K562 (cell line): ENCODE measurements at regions not wholly inside any gene's neighbourhood (a gene's known extent, or its start where the extent isn't known, plus 50 kb on each side); places are given as distances from the start of the nearest gene placed in this dataset.

ENCODE experiments used
- ATAC-seq: fragments of 200-7000 bp; cut with Tn5 transposase; 3 replicates; pipeline ENCODE4 v1.9.1; 2020; ENCODE audit warnings: moderate library complexity
- BruUV-seq: library from RNA; stranded (reverse); fragments of 400-500 nt; replicated peaks from 2 replicates; lab custom pipeline; 2021; lab: Mats Ljungman, UMichigan
- CTCF ChIA-PET: fragments of 300-600 bp; formaldehyde crosslinking; extraction: SDS; loops from one replicate; lab custom pipeline; 2021; ENCODE audit warnings: low intra/inter-chr PET ratio; lab: Yijun Ruan, JAX
- POLR2A ChIA-PET: fragments of 300-600, 350-650 bp; sonication (Branson Sonifier 250); formaldehyde crosslinking; extraction: SDS; loops from one replicate; lab custom pipeline; 2021; ENCODE audit warnings: antibody characterized with exemption, inconsistent platforms; lab: Yijun Ruan, JAX
- DNase-seq, 4 experiments: peaks; one replicate each; pipeline versions ENCODE4 v3.0.0 to v3.0.0-alpha.2; 2011 to 2018; ENCODE audit warnings: low spot score in 3 of 4, mixed read lengths in 3 of 4; ENCODE audit errors: extremely low read depth in 1 of 4
- FAIRE-seq: peaks from 2 replicates; lab custom pipeline; 2011; peaks lifted over from hg19 to GRCh38; lab: Jason Lieb, UNC
- H2AFZ ChIP-seq: 2 replicates; pipeline ENCODE4 v1.6.0; 2011; ENCODE audit warnings: low read depth, low read length, control low read depth, inconsistent platforms
- H3K27ac ChIP-seq: fragments of 200-600 bp; 3 replicates; pipeline ENCODE4 v1.8.0; 2011; ENCODE audit warnings: low read depth, mild to moderate bottlenecking, control low read depth, inconsistent platforms, low read length, moderate library complexity, mixed read lengths; ENCODE audit errors: extremely low read depth
- H3K27me3 ChIP-seq, 2 experiments: fragments of 300-600 bp in 1 of 2; 2 replicates in 1 of 2; 3 replicates in 1 of 2; pipeline versions ENCODE4 v1.6.0 to v1.8.0; 2011; ENCODE audit warnings: inconsistent platforms in 2 of 2, low read length in 2 of 2, mild to moderate bottlenecking in 1 of 2, mixed read lengths in 1 of 2, moderate library complexity in 1 of 2; ENCODE audit not compliant: control insufficient read depth in 2 of 2, insufficient read depth in 2 of 2
- H3K36me3 ChIP-seq: fragments of 300-600 bp; 3 replicates; pipeline ENCODE4 v1.8.0; 2011; ENCODE audit warnings: mild to moderate bottlenecking, low read length, inconsistent platforms; ENCODE audit not compliant: control insufficient read depth, insufficient read depth
- H3K4me1 ChIP-seq, 2 experiments: fragments of 200-600 bp in 1 of 2; replicated peaks in 1 of 2; 2 replicates in 1 of 2; 3 replicates in 1 of 2; pipeline versions ENCODE4 v1.5.1 to v1.8.0; 2011; ENCODE audit warnings: inconsistent platforms in 2 of 2, low read length in 2 of 2, mild to moderate bottlenecking in 1 of 2, mixed read lengths in 1 of 2, moderate library complexity in 1 of 2; ENCODE audit not compliant: control insufficient read depth in 2 of 2, insufficient read depth in 2 of 2
- H3K4me2 ChIP-seq: 2 replicates; pipeline ENCODE4 v1.6.1; 2011; ENCODE audit warnings: low read length, control low read depth, inconsistent platforms, mixed read lengths; ENCODE audit not compliant: insufficient read depth
- H3K4me3 ChIP-seq: fragments of 200-600 bp; sonication (generic), shearing (Covaris generic); 2 replicates; pipeline ENCODE4 v1.5.1; 2016; ENCODE audit warnings: control low read depth, inconsistent platforms
- H3K79me2 ChIP-seq: fragments of 200-600 bp; 3 replicates; pipeline ENCODE4 v1.8.0; 2011; ENCODE audit warnings: low read length, inconsistent platforms; ENCODE audit not compliant: control insufficient read depth, insufficient read depth
- H3K9ac ChIP-seq, 2 experiments: 2 replicates each; pipeline versions ENCODE4 v1.6.0 to v1.6.1; 2011; ENCODE audit warnings: low read depth in 2 of 2, low read length in 2 of 2, control low read depth in 1 of 2, inconsistent platforms in 1 of 2, mild to moderate bottlenecking in 1 of 2, mixed read lengths in 1 of 2; ENCODE audit not compliant: insufficient read depth in 1 of 2
- H3K9me1 ChIP-seq: one replicate; pipeline ENCODE4 v1.6.0; 2011; ENCODE audit warnings: inconsistent platforms, mild to moderate bottlenecking, low read length, moderate library complexity; ENCODE audit not compliant: control insufficient read depth, insufficient read depth
- H3K9me3 ChIP-seq: replicated peaks from 2 replicates; pipeline ENCODE4 v1.5.1; 2011; ENCODE audit warnings: low read depth, low read length, inconsistent platforms; ENCODE audit not compliant: control insufficient read depth, insufficient read depth
- H4K20me1 ChIP-seq: replicated peaks from 2 replicates; pipeline ENCODE4 v1.6.1; 2011; ENCODE audit warnings: low read length, inconsistent platforms, mixed read lengths; ENCODE audit not compliant: control insufficient read depth, insufficient read depth
- ARID4B ChIP-seq: sonication (generic); formaldehyde crosslinking; IDR thresholded peaks from 2 replicates; pipeline ENCODE4 v1.8.0; 2022; ENCODE audit warnings: mild to moderate bottlenecking, missing genetic modification reagents
- BRCA1 ChIP-seq, 2 experiments: fragments of 450-650 bp in 1 of 2; sonication (generic) in 1 of 2; formaldehyde crosslinking in 1 of 2; IDR thresholded peaks; 2 replicates each; pipeline versions ENCODE4 v1.5.0 to v1.6.1; 2017 to 2020; ENCODE audit warnings: mild to moderate bottlenecking in 1 of 2, missing genetic modification reagents in 1 of 2
- CEBPG ChIP-seq, 3 experiments: fragments of 200-800 bp in 1 of 3; sonication (Bioruptor generic) in 1 of 3; sonication (generic) in 1 of 3; formaldehyde crosslinking in 1 of 3; IDR thresholded peaks in 2 of 3; conservative IDR thresholded peaks in 1 of 3; 2 replicates each; pipeline versions ENCODE4 v1.6.1 to v1.8.0; 2016 to 2022; ENCODE audit warnings: missing compliant biosample characterization in 2 of 3, missing genetic modification characterization in 2 of 3, mild to moderate bottlenecking in 1 of 3, missing genetic modification reagents in 1 of 3
- ESRRB ChIP-seq: fragments of 250-450 bp; sonication (Bioruptor Pico); IDR thresholded peaks from 2 replicates; pipeline ENCODE4 v1.5.0; 2020; ENCODE audit warnings: mild to moderate bottlenecking, moderate library complexity, borderline replicate concordance
- EZH2 ChIP-seq: IDR thresholded peaks from 2 replicates; pipeline ENCODE4 v1.6.1; 2012; ENCODE audit warnings: low read depth, mild to moderate bottlenecking, inconsistent platforms, low read length, borderline replicate concordance
- HNRNPH1 ChIP-seq: fragments of 200-400 bp; formaldehyde crosslinking; optimal IDR thresholded peaks from 2 replicates; pipeline ENCODE3; 2017; ENCODE audit warnings: low read depth, mild to moderate bottlenecking, low read length, moderate library complexity
- ILK ChIP-seq: fragments of 450-650 bp; IDR thresholded peaks from 2 replicates; pipeline ENCODE4 v1.6.1; 2016; ENCODE audit warnings: missing genetic modification characterization, low read depth, mild to moderate bottlenecking, missing compliant biosample characterization, moderate library complexity, borderline replicate concordance
- KHSRP ChIP-seq: fragments of 450-650 bp; IDR thresholded peaks from 2 replicates; pipeline ENCODE4 v1.6.1; 2017
- NUFIP1 ChIP-seq: fragments of 450-650 bp; IDR thresholded peaks from 2 replicates; pipeline ENCODE4 v1.6.1; 2018; ENCODE audit not compliant: partially characterized antibody
- PHTF2 ChIP-seq: fragments of 250-450 bp; sonication (Bioruptor Pico); IDR thresholded peaks from 2 replicates; pipeline ENCODE4 v1.5.0; 2021; ENCODE audit warnings: mild to moderate bottlenecking
- SMARCA5 ChIP-seq: fragments of 450-650 bp; IDR thresholded peaks from 2 replicates; pipeline ENCODE4 v1.6.1; 2016
- SRSF7 ChIP-seq: fragments of 200-400 bp; formaldehyde crosslinking; optimal IDR thresholded peaks from 2 replicates; pipeline ENCODE3; 2017; ENCODE audit warnings: mild to moderate bottlenecking, low read depth, low read length
- TAF7 ChIP-seq: fragments of 450-650 bp; IDR thresholded peaks from 2 replicates; pipeline ENCODE4 v1.6.1; 2016; ENCODE audit warnings: missing genetic modification characterization, missing compliant biosample characterization
- THAP7 ChIP-seq: fragments of 250-450 bp; sonication (Bioruptor Pico); IDR thresholded peaks from 2 replicates; pipeline ENCODE4 v1.5.0; 2021
- ZKSCAN8 ChIP-seq: fragments of 200-800 bp; sonication (Bioruptor generic); IDR thresholded peaks from 2 replicates; pipeline ENCODE4 v1.6.1; 2016; ENCODE audit warnings: missing genetic modification characterization, missing compliant biosample characterization
- ZNF217 ChIP-seq: sonication (generic); formaldehyde crosslinking; IDR thresholded peaks from 2 replicates; pipeline ENCODE4 v1.8.0; 2022; ENCODE audit warnings: mild to moderate bottlenecking, missing genetic modification reagents
- ZNF224 ChIP-seq: sonication (generic); formaldehyde crosslinking; IDR thresholded peaks from 2 replicates; pipeline ENCODE4 v1.8.0; 2022; ENCODE audit warnings: mild to moderate bottlenecking, missing genetic modification reagents
- ZNF263 ChIP-seq: sonication (generic); formaldehyde crosslinking; IDR thresholded peaks from 2 replicates; pipeline ENCODE4 v1.8.0; 2022; ENCODE audit warnings: mild to moderate bottlenecking, missing genetic modification reagents, borderline replicate concordance
- ZNF507 ChIP-seq: conservative IDR thresholded peaks from 2 replicates; pipeline ENCODE4 v1.6.1; 2017; ENCODE audit warnings: missing genetic modification characterization, missing compliant biosample characterization
- in situ Hi-C: fragments of 300-500 bp; cut with MboI; formaldehyde crosslinking; loops from 4 replicates; pipeline ENCODE4 v1.15.0; 2018; ENCODE audit warnings: inconsistent platforms, mixed read lengths
- intact Hi-C: fragments of 100-400 bp; cut with micrococcal nuclease; formaldehyde crosslinking; loops from 2 replicates; pipeline ENCODE4 v1.14.2; 2022

GRCh38 chr14:43872222-43872621 lies 634.9 kb downstream of the FSCB start (continued):
- TF ChIP-seq PHTF2 (CRISPR knock-in tag) (no peak), CEBPG (CRISPR knock-in tag; IDR thresholded peaks at IDR 0.05) (no peak), CEBPG (tag; conservative IDR thresholded peaks at IDR 0.05 in 1 of 2, IDR thresholded peaks at IDR 0.05 in 1 of 2) (no peak), ZNF263 (no peak), TAF7 (tag) (no peak)

- Histone ChIP-seq H3K9me3 (no peaks in the 10 kb centered on the region), H3K79me2 (no peaks in the 10 kb centered on the region), H4K20me1 (no peaks in the 10 kb centered on the region), H3K27ac (no peak overlapping the region), H3K36me3 (no peaks in the 10 kb centered on the region), H3K27me3 (no peaks in the 10 kb centered on the region), H3K4me2 (no peak overlapping the region), H3K9ac (no peak overlapping the region), H3K9me1 (no peaks in the 10 kb centered on the region), H2AFZ (no peak overlapping the region), H3K4me3 (no peak overlapping the region), H3K4me1 (no peaks in the 10 kb centered on the region)
- ChIA-PET CTCF (no interaction called here), POLR2A (no interaction called here)
- DNase-seq (no peak), FAIRE-seq (no peak), ATAC-seq (no peak)
- BruUV-seq: no TSS peak
- in situ Hi-C loops (no loop called here), intact Hi-C loops (no loop called here)
- TF ChIP-seq THAP7 (CRISPR knock-in tag): no peak
- no peak for TF ChIP-seq HNRNPH1
- TF ChIP-seq NUFIP1: no peak
- TF ChIP-seq ESRRB (CRISPR knock-in tag): no peak
- no peak for TF ChIP-seq EZH2
- no peak for TF ChIP-seq ZNF224 (CRISPR knock-in tag)
- TF ChIP-seq KHSRP: no peak
- no peak for TF ChIP-seq SRSF7
- no peak for TF ChIP-seq BRCA1 (IDR thresholded peaks at IDR 0.05)
- TF ChIP-seq BRCA1 (CRISPR knock-in tag; IDR thresholded peaks at IDR 0.05): no peak
- no peak for TF ChIP-seq ZKSCAN8 (CRISPR knock-in tag)
- TF ChIP-seq SMARCA5: no peak
- TF ChIP-seq ZNF217 (CRISPR knock-in tag): no peak
- TF ChIP-seq ARID4B: no peak
- TF ChIP-seq ZNF507 (tag): no peak
- no peak for TF ChIP-seq ILK
Measured at GRCh38 chr14:43858981-43859380, 648.1 kb downstream of the FSCB start.
